ENCODE measurements at regions not wholly inside any gene's neighbourhood (a gene's known extent, or its start where the extent isn't known, plus 50 kb on each side); places are given as distances from the start of the nearest gene placed in this dataset.
"Not testable (repeated sequence)": the region's sequence is repeated elsewhere in the genome, so short reads cannot be mapped to it uniquely, and the experiment has no call there.

GRCh38 chr6:51477711-51478311 is 609.6 kb downstream of the PKHD1 start:
- Histone ChIP-seq H3K4me1 (ENCODE audit: control insufficient read depth in 2 of 2, insufficient read depth in 2 of 2, low read length in 2 of 2) (no peaks in the 10 kb centered on the region), H3K36me3 (ENCODE audit: control insufficient read depth in 2 of 3, insufficient read depth in 3 of 3, low read length in 3 of 3) (no peaks in the 10 kb centered on the region), H3K27ac (ENCODE audit: low read depth, low read length) (no peak overlapping the region), H3K4me3 (ENCODE audit: low read length) (no peak overlapping the region), H3K9me3 (ENCODE audit: control insufficient read depth in 2 of 3, low read length in 3 of 3) (no peaks in the 10 kb centered on the region), H3K27me3 (ENCODE audit: control insufficient read depth in 2 of 2, insufficient read depth in 2 of 2, low read length in 2 of 2) (no peaks in the 10 kb centered on the region)
- Mint-ChIP-seq H3K9me3 (peaks cover 0 to 11% (median 5%) of the 10 kb centered on the region in 11 donors), H3K27ac (no peak overlapping the region), H3K27me3 (no peaks in the 10 kb centered on the region), H3K4me3 (no peak overlapping the region), H3K4me1 (no peaks in the 10 kb centered on the region), H3K36me3 (no peaks in the 10 kb centered on the region)
- CTCF ChIA-PET: no interaction called here
- DNase-seq: no peak
- no peak for ATAC-seq
- intact Hi-C loops (cut with micrococcal nuclease): no loop called here
- POLR2A ChIA-PET: no interaction called here

GRCh38 chr6:51479296-51479695 is 608.1 kb downstream of the PKHD1 start:
- no peak overlapping the region for H3K27ac Mint-ChIP-seq
- POLR2A ChIA-PET: no interaction called here
- Histone ChIP-seq H3K9me3 (ENCODE audit: control insufficient read depth in 2 of 3, low read length in 3 of 3) (no peaks in the 10 kb centered on the region), H3K36me3 (ENCODE audit: control insufficient read depth in 2 of 3, insufficient read depth in 3 of 3, low read length in 3 of 3) (no peaks in the 10 kb centered on the region), H3K4me1 (ENCODE audit: control insufficient read depth in 2 of 2, insufficient read depth in 2 of 2, low read length in 2 of 2) (no peaks in the 10 kb centered on the region), H3K4me3 (ENCODE audit: low read length) (no peak overlapping the region), H3K27ac (ENCODE audit: low read depth, low read length) (no peak overlapping the region), H3K27me3 (ENCODE audit: control insufficient read depth in 2 of 2, insufficient read depth in 2 of 2, low read length in 2 of 2) (no peaks in the 10 kb centered on the region)
- no peaks in the 10 kb centered on the region for H3K4me1 Mint-ChIP-seq
- H3K4me3 Mint-ChIP-seq: no peak overlapping the region
- no peak for DNase-seq
- H3K27me3 Mint-ChIP-seq: no peaks in the 10 kb centered on the region
- CTCF ChIA-PET: no interaction called here
- intact Hi-C loops (cut with micrococcal nuclease): no loop called here
- H3K36me3 Mint-ChIP-seq: no peaks in the 10 kb centered on the region
- no peak for ATAC-seq
- H3K9me3 Mint-ChIP-seq: peaks cover 0 to 19% (median 8%) of the 10 kb centered on the region in 11 donors

DNA sequence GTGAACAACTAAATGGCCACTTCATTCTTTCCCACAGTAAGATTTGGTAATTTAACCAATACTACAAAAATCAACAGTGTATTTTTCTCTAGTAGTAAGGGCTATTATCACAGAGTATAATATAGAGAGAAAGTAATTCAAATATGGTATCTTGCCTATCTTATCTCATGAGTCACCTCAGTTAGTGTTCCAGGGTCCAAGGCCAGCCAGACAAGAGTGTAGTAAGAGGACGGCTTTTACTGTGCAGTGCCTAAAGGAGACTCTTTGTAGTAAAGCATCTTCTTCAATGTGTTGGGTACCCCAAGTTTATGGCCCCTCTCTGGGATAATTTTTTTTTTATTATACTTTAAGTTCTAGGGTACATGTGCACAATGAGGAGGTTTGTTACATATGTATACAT is 607.4 kb downstream of the PKHD1 start:
- H3K27ac Mint-ChIP-seq: no peak overlapping the region
- Histone ChIP-seq H3K27me3 (ENCODE audit: control insufficient read depth in 2 of 2, insufficient read depth in 2 of 2, low read length in 2 of 2) (no peaks in the 10 kb centered on the region), H3K9me3 (ENCODE audit: control insufficient read depth in 2 of 3, low read length in 3 of 3) (no peaks in the 10 kb centered on the region), H3K4me3 (ENCODE audit: low read length) (no peak overlapping the region), H3K27ac (ENCODE audit: low read depth, low read length) (no peak overlapping the region), H3K36me3 (ENCODE audit: control insufficient read depth in 2 of 3, insufficient read depth in 3 of 3, low read length in 3 of 3) (no peaks in the 10 kb centered on the region), H3K4me1 (ENCODE audit: control insufficient read depth in 2 of 2, insufficient read depth in 2 of 2, low read length in 2 of 2) (no peaks in the 10 kb centered on the region)
- POLR2A ChIA-PET: no interaction called here
- H3K36me3 Mint-ChIP-seq: no peaks in the 10 kb centered on the region
- H3K4me1 Mint-ChIP-seq: no peaks in the 10 kb centered on the region
- intact Hi-C loops (cut with micrococcal nuclease): no loop called here
- ATAC-seq: no peak
- H3K9me3 Mint-ChIP-seq: peaks cover 0 to 23% (median 10%) of the 10 kb centered on the region in 11 donors
- no peak for DNase-seq
- CTCF ChIA-PET: no interaction called here
- no peaks in the 10 kb centered on the region for H3K27me3 Mint-ChIP-seq
- H3K4me3 Mint-ChIP-seq: no peak overlapping the region

GRCh38 chr6:51485869-51486268 is 601.5 kb downstream of the PKHD1 start:
- H3K9me3 ChIP-seq (ENCODE audit: control insufficient read depth in 2 of 3, low read length in 3 of 3); H3K27me3 ChIP-seq (ENCODE audit: control insufficient read depth in 2 of 2, insufficient read depth in 2 of 2, low read length in 2 of 2); H3K4me3 Mint-ChIP-seq; H3K27me3 Mint-ChIP-seq; DNase-seq; intact Hi-C loops (cut with micrococcal nuclease); H3K4me1 Mint-ChIP-seq; H3K27ac Mint-ChIP-seq; ATAC-seq; H3K27ac ChIP-seq (ENCODE audit: low read depth, low read length); H3K36me3 ChIP-seq (ENCODE audit: control insufficient read depth in 2 of 3, insufficient read depth in 3 of 3, low read length in 3 of 3); H3K4me1 ChIP-seq (ENCODE audit: control insufficient read depth in 2 of 2, insufficient read depth in 2 of 2, low read length in 2 of 2); H3K4me3 ChIP-seq (ENCODE audit: low read length); POLR2A ChIA-PET; CTCF ChIA-PET; H3K36me3 Mint-ChIP-seq: not testable (repeated sequence)
- H3K9me3 Mint-ChIP-seq: peaks cover 0 to 30% (median 10%) of the 10 kb centered on the region in 11 donors

DNA sequence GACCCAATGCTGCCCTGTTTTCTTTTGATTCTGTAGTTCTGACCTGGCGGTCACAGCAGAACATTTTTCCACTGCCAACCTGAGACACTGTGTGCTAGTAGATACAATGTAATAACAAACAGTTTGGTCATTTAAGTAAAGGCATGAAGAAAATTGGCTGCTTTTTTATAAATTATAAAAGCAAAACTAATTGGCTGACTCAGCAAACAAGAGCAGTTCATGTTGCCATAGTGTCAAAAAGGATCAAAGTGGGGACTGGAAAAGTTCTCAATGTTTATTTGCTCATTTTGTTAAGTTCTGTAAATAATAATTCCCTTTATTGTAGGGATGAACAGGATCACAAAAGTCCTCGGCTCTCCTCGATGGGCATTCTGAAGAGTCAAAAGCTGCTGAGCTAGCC is 599.5 kb downstream of the PKHD1 start:
- ATAC-seq: no peak
- Mint-ChIP-seq H3K27me3 (no peaks in the 10 kb centered on the region), H3K9me3 (peaks cover 2 to 28% (median 10%) of the 10 kb centered on the region in 11 donors), H3K27ac (no peak overlapping the region), H3K36me3 (no peaks in the 10 kb centered on the region), H3K4me3 (no peak overlapping the region), H3K4me1 (no peaks in the 10 kb centered on the region)
- H3K4me3 ChIP-seq (ENCODE audit: low read length): no peak overlapping the region
- intact Hi-C loops (cut with micrococcal nuclease): no loop called here
- ChIA-PET POLR2A (no interaction called here), CTCF (no interaction called here)
- H3K4me1 ChIP-seq (ENCODE audit: control insufficient read depth in 2 of 2, insufficient read depth in 2 of 2, low read length in 2 of 2): no peaks in the 10 kb centered on the region
- DNase-seq: no peak
- no peak overlapping the region for H3K27ac ChIP-seq (ENCODE audit: low read depth, low read length)
- no peaks in the 10 kb centered on the region for H3K27me3 ChIP-seq (ENCODE audit: control insufficient read depth in 2 of 2, insufficient read depth in 2 of 2, low read length in 2 of 2)
- H3K9me3 ChIP-seq (ENCODE audit: control insufficient read depth in 2 of 3, low read length in 3 of 3): no peaks in the 10 kb centered on the region
- no peaks in the 10 kb centered on the region for H3K36me3 ChIP-seq (ENCODE audit: control insufficient read depth in 2 of 3, insufficient read depth in 3 of 3, low read length in 3 of 3)

DNA sequence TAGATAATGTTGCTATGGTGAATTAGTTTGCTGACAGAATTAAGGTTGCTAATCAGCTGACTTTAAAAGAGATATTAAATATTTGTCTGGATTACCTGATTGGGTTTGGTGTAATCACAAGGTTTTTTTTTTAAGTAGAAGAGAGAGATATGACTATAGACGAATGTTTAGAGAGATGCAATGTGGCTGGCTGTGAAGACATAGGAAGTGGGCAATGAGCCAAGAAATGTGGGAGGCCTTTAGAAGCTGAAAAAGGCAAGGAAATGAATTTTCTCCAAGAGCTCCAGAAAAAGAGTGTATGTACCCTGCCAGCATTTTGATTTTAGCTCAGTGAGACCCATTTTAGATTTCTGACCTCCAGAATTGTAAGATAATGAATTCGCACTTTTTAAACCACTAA is 598.3 kb downstream of the PKHD1 start:
- H3K36me3 ChIP-seq (ENCODE audit: control insufficient read depth in 2 of 3, insufficient read depth in 3 of 3, low read length in 3 of 3): no peaks in the 10 kb centered on the region
- peaks cover 0 to 24% (median 3%) of the 10 kb centered on the region in 11 donors for H3K9me3 Mint-ChIP-seq

DNA sequence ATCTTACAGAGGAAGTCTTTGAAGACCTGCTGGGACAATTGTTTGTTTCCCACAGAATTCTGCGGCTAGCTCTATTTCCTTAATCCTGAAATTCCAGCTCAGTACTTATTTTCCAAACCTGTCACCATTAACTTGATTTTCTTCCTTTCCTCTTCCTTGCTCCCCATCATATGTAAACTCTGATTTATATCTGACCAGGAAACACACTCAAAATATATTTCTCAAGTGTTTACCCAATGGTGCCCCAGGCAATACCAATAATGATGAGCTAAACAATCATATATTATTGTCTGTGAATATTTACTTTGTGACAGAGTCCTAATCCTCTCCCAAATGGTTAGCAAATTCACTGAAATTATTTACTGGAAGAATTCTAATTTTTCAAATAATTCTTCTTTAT is 597.3 kb downstream of the PKHD1 start:
- ChIA-PET POLR2A (no interaction called here), CTCF (no interaction called here)
- intact Hi-C loops (cut with micrococcal nuclease): no loop called here
- no peak for ATAC-seq
- H3K27me3 Mint-ChIP-seq: no peaks in the 10 kb centered on the region
- H3K36me3 Mint-ChIP-seq: no peaks in the 10 kb centered on the region
- H3K4me3 Mint-ChIP-seq: no peak overlapping the region
- no peak overlapping the region for H3K27ac Mint-ChIP-seq
- Histone ChIP-seq H3K4me3 (ENCODE audit: low read length) (no peak overlapping the region), H3K36me3 (ENCODE audit: control insufficient read depth in 2 of 3, insufficient read depth in 3 of 3, low read length in 3 of 3) (no peaks in the 10 kb centered on the region), H3K27me3 (ENCODE audit: control insufficient read depth in 2 of 2, insufficient read depth in 2 of 2, low read length in 2 of 2) (no peaks in the 10 kb centered on the region), H3K9me3 (ENCODE audit: control insufficient read depth in 2 of 3, low read length in 3 of 3) (no peaks in the 10 kb centered on the region), H3K27ac (ENCODE audit: low read depth, low read length) (no peak overlapping the region), H3K4me1 (ENCODE audit: control insufficient read depth in 2 of 2, insufficient read depth in 2 of 2, low read length in 2 of 2) (no peaks in the 10 kb centered on the region)
- no peak for DNase-seq
- H3K9me3 Mint-ChIP-seq: peaks cover 0 to 20% (median 2%) of the 10 kb centered on the region in 11 donors
- H3K4me1 Mint-ChIP-seq: no peaks in the 10 kb centered on the region

More for the DNA sequence above, 598.3 kb downstream of the PKHD1 start:
- DNase-seq (no peak), ATAC-seq (no peak)
- no peaks in the 10 kb centered on the region for H3K4me1 ChIP-seq (ENCODE audit: control insufficient read depth in 2 of 2, insufficient read depth in 2 of 2, low read length in 2 of 2)
- no peaks in the 10 kb centered on the region for H3K27me3 ChIP-seq (ENCODE audit: control insufficient read depth in 2 of 2, insufficient read depth in 2 of 2, low read length in 2 of 2)
- no peak overlapping the region for H3K4me3 ChIP-seq (ENCODE audit: low read length)
- no peak overlapping the region for H3K4me3 Mint-ChIP-seq
- H3K9me3 ChIP-seq (ENCODE audit: control insufficient read depth in 2 of 3, low read length in 3 of 3): no peaks in the 10 kb centered on the region
- no peaks in the 10 kb centered on the region for H3K4me1 Mint-ChIP-seq
- no peaks in the 10 kb centered on the region for H3K27me3 Mint-ChIP-seq
- H3K36me3 Mint-ChIP-seq: no peaks in the 10 kb centered on the region
- no peak overlapping the region for H3K27ac ChIP-seq (ENCODE audit: low read depth, low read length)
- ChIA-PET CTCF (interaction anchor here (0.6 kb wide), 1 partner anchor 666 kb away, joined by 3 read pairs; no protein-coding TSS in a partner anchor), POLR2A (no interaction called here)
- H3K27ac Mint-ChIP-seq: no peak overlapping the region
- intact Hi-C loops (cut with micrococcal nuclease): no loop called here

Data from naive thymus-derived CD4-positive, alpha-beta T cell (primary cell).